ENCODE measurements at regions not wholly inside any gene's neighbourhood (a gene's known extent, or its start where the extent isn't known, plus 50 kb on each side); places are given as distances from the start of the nearest gene placed in this dataset.

GRCh38 chr11:82003024-82003423 lies 730.6 kb downstream of the FAM181B start:
- no peak for DNase-seq
- Histone ChIP-seq H3K27me3 (ENCODE audit: control insufficient read depth in 1 of 2, insufficient read depth in 1 of 2, low read length in 2 of 2) (no peaks in the 10 kb centered on the region), H2AFZ (ENCODE audit: low read depth, low read length) (no peak overlapping the region), H3K14ac (ENCODE audit: low read length in 2 of 2) (no peak overlapping the region), H3K79me1 (replicated peaks; ENCODE audit: low read length, poor library complexity, severe bottlenecking) (no peaks in the 10 kb centered on the region), H2BK120ac (ENCODE audit: low read depth, low read length) (no peak overlapping the region), H3K4me2 (ENCODE audit: low read length, poor library complexity, severe bottlenecking) (no peak overlapping the region), H4K8ac (ENCODE audit: low read length) (no peak overlapping the region), H2AK5ac (ENCODE audit: low read length, severe bottlenecking) (no peak overlapping the region), H4K91ac (ENCODE audit: low read length) (no peak overlapping the region), H3K4ac (ENCODE audit: low read depth in 1 of 2, low read length in 2 of 2) (no peak overlapping the region), H3K18ac (ENCODE audit: low read depth in 1 of 2, low read length in 2 of 2) (no peak overlapping the region), H2BK5ac (ENCODE audit: low read depth, low read length, poor library complexity, severe bottlenecking) (no peak overlapping the region), H3K4me1 (ENCODE audit: control insufficient read depth, insufficient read depth, low read depth, low read length) (peaks cover 5% of the 10 kb centered on the region), H3K27ac (ENCODE audit: low read length, poor library complexity, severe bottlenecking) (no peak overlapping the region), H3K9ac (ENCODE audit: low read length) (no peak overlapping the region), H3K4me3 (ENCODE audit: insufficient read depth in 1 of 2, low read depth in 1 of 2, low read length in 2 of 2) (no peak overlapping the region), H3K9me3 (ENCODE audit: control insufficient read depth, low read length) (no peaks in the 10 kb centered on the region), H3K23ac (ENCODE audit: low read length in 2 of 2) (no peak overlapping the region), H2BK12ac (ENCODE audit: low read length in 2 of 2) (no peak overlapping the region), H3K36me3 (ENCODE audit: control insufficient read depth in 1 of 2, insufficient read depth in 2 of 2, low read depth in 1 of 2, low read length in 2 of 2) (no peaks in the 10 kb centered on the region), H2BK15ac (ENCODE audit: low read depth, poor library complexity, severe bottlenecking) (no peak overlapping the region)
- WGBS: 89% methylated on average over 8 of the region's 8 CpGs

- Histone ChIP-seq H2BK120ac (ENCODE audit: low read depth, low read length) (no peak overlapping the region), H3K18ac (ENCODE audit: low read depth in 1 of 2, low read length in 2 of 2) (no peak overlapping the region), H3K4me1 (ENCODE audit: control insufficient read depth, insufficient read depth, low read depth, low read length) (no peaks in the 10 kb centered on the region), H3K9ac (ENCODE audit: low read length) (no peak overlapping the region), H3K4me3 (ENCODE audit: insufficient read depth in 1 of 2, low read depth in 1 of 2, low read length in 2 of 2) (no peak overlapping the region), H3K4me2 (ENCODE audit: low read length, poor library complexity, severe bottlenecking) (no peak overlapping the region), H3K4ac (ENCODE audit: low read depth in 1 of 2, low read length in 2 of 2) (no peak overlapping the region), H2BK5ac (ENCODE audit: low read depth, low read length, poor library complexity, severe bottlenecking) (no peak overlapping the region), H2AK5ac (ENCODE audit: low read length, severe bottlenecking) (no peak overlapping the region), H2BK15ac (ENCODE audit: low read depth, poor library complexity, severe bottlenecking) (no peak overlapping the region), H3K27me3 (ENCODE audit: control insufficient read depth in 1 of 2, insufficient read depth in 1 of 2, low read length in 2 of 2) (no peaks in the 10 kb centered on the region), H3K14ac (ENCODE audit: low read length in 2 of 2) (no peak overlapping the region), H3K79me1 (replicated peaks; ENCODE audit: low read length, poor library complexity, severe bottlenecking) (no peaks in the 10 kb centered on the region), H2BK12ac (ENCODE audit: low read length in 2 of 2) (no peak overlapping the region), H3K27ac (ENCODE audit: low read length, poor library complexity, severe bottlenecking) (no peak overlapping the region), H4K8ac (ENCODE audit: low read length) (no peak overlapping the region), H3K36me3 (ENCODE audit: control insufficient read depth in 1 of 2, insufficient read depth in 2 of 2, low read depth in 1 of 2, low read length in 2 of 2) (no peaks in the 10 kb centered on the region), H4K91ac (ENCODE audit: low read length) (no peak overlapping the region), H3K9me3 (ENCODE audit: control insufficient read depth, low read length) (no peaks in the 10 kb centered on the region), H2AFZ (ENCODE audit: low read depth, low read length) (no peak overlapping the region), H3K23ac (ENCODE audit: low read length in 2 of 2) (no peak overlapping the region)
- DNase-seq: no peak
- 81% methylated on average over 8 of the region's 8 CpGs for WGBS
Observed at GRCh38 chr11:81995889-81996288, 737.8 kb downstream of the FAM181B start.

GRCh38 chr11:81993755-81994154 lies 739.9 kb downstream of the FAM181B start:
- H2BK120ac ChIP-seq (ENCODE audit: low read depth, low read length): no peak overlapping the region

GRCh38 chr11:81990659-81991443 lies 742.8 kb downstream of the FAM181B start:
- Histone ChIP-seq H3K27ac (ENCODE audit: low read length, poor library complexity, severe bottlenecking) (no peak overlapping the region), H3K36me3 (ENCODE audit: control insufficient read depth in 1 of 2, insufficient read depth in 2 of 2, low read depth in 1 of 2, low read length in 2 of 2) (no peaks in the 10 kb centered on the region), H3K4me3 (ENCODE audit: insufficient read depth in 1 of 2, low read depth in 1 of 2, low read length in 2 of 2) (no peak overlapping the region), H3K4ac (ENCODE audit: low read depth in 1 of 2, low read length in 2 of 2) (no peak overlapping the region), H3K79me1 (replicated peaks; ENCODE audit: low read length, poor library complexity, severe bottlenecking) (no peaks in the 10 kb centered on the region), H2BK12ac (ENCODE audit: low read length in 2 of 2) (no peak overlapping the region), H2BK120ac (ENCODE audit: low read depth, low read length) (no peak overlapping the region), H2BK5ac (ENCODE audit: low read depth, low read length, poor library complexity, severe bottlenecking) (no peak overlapping the region), H3K14ac (ENCODE audit: low read length in 2 of 2) (no peak overlapping the region), H3K18ac (ENCODE audit: low read depth in 1 of 2, low read length in 2 of 2) (no peak overlapping the region), H4K8ac (ENCODE audit: low read length) (no peak overlapping the region), H2BK15ac (ENCODE audit: low read depth, poor library complexity, severe bottlenecking) (no peak overlapping the region), H4K91ac (ENCODE audit: low read length) (no peak overlapping the region), H3K9me3 (ENCODE audit: control insufficient read depth, low read length) (no peaks in the 10 kb centered on the region), H3K9ac (ENCODE audit: low read length) (no peak overlapping the region), H2AFZ (ENCODE audit: low read depth, low read length) (no peak overlapping the region), H3K27me3 (ENCODE audit: control insufficient read depth in 1 of 2, insufficient read depth in 1 of 2, low read length in 2 of 2) (no peaks in the 10 kb centered on the region), H3K4me1 (ENCODE audit: control insufficient read depth, insufficient read depth, low read depth, low read length) (peaks cover 2% of the 10 kb centered on the region), H3K23ac (ENCODE audit: low read length in 2 of 2) (no peak overlapping the region), H3K4me2 (ENCODE audit: low read length, poor library complexity, severe bottlenecking) (no peak overlapping the region), H2AK5ac (ENCODE audit: low read length, severe bottlenecking) (no peak overlapping the region)
- WGBS: 89% methylated on average over 24 of the region's 27 CpGs
- no peak for DNase-seq

More at GRCh38 chr11:81993755-81994154, 739.9 kb downstream of the FAM181B start:
- no peak for DNase-seq
- no peaks in the 10 kb centered on the region for H3K4me1 ChIP-seq (ENCODE audit: control insufficient read depth, insufficient read depth, low read depth, low read length)
- H3K23ac ChIP-seq (ENCODE audit: low read length in 2 of 2): no peak overlapping the region
- no peaks in the 10 kb centered on the region for H3K36me3 ChIP-seq (ENCODE audit: control insufficient read depth in 1 of 2, insufficient read depth in 2 of 2, low read depth in 1 of 2, low read length in 2 of 2)
- H2BK5ac ChIP-seq (ENCODE audit: low read depth, low read length, poor library complexity, severe bottlenecking): no peak overlapping the region
- no peak overlapping the region for H3K4me3 ChIP-seq (ENCODE audit: insufficient read depth in 1 of 2, low read depth in 1 of 2, low read length in 2 of 2)
- H3K9me3 ChIP-seq (ENCODE audit: control insufficient read depth, low read length): no peaks in the 10 kb centered on the region
- H3K14ac ChIP-seq (ENCODE audit: low read length in 2 of 2): no peak overlapping the region
- no peaks in the 10 kb centered on the region for H3K27me3 ChIP-seq (ENCODE audit: control insufficient read depth in 1 of 2, insufficient read depth in 1 of 2, low read length in 2 of 2)
- H3K9ac ChIP-seq (ENCODE audit: low read length): no peak overlapping the region
- no peak overlapping the region for H2BK12ac ChIP-seq (ENCODE audit: low read length in 2 of 2)
- no peaks in the 10 kb centered on the region for H3K79me1 ChIP-seq (replicated peaks; ENCODE audit: low read length, poor library complexity, severe bottlenecking)
- no peak overlapping the region for H3K4ac ChIP-seq (ENCODE audit: low read depth in 1 of 2, low read length in 2 of 2)
- no peak overlapping the region for H3K27ac ChIP-seq (ENCODE audit: low read length, poor library complexity, severe bottlenecking)
- H2AK5ac ChIP-seq (ENCODE audit: low read length, severe bottlenecking): no peak overlapping the region
- no peak overlapping the region for H4K91ac ChIP-seq (ENCODE audit: low read length)
- H4K8ac ChIP-seq (ENCODE audit: low read length): no peak overlapping the region
- no peak overlapping the region for H3K18ac ChIP-seq (ENCODE audit: low read depth in 1 of 2, low read length in 2 of 2)
- no peak overlapping the region for H2BK15ac ChIP-seq (ENCODE audit: low read depth, poor library complexity, severe bottlenecking)
- no peak overlapping the region for H2AFZ ChIP-seq (ENCODE audit: low read depth, low read length)
- H3K4me2 ChIP-seq (ENCODE audit: low read length, poor library complexity, severe bottlenecking): no peak overlapping the region
